C4-2B (cell line): ENCODE measurements at regions not wholly inside any gene's neighbourhood (a gene's known extent, or its start where the extent isn't known, plus 50 kb on each side); places are given as distances from the start of the nearest gene placed in this dataset.

ENCODE experiments used
- CTCF ChIP-seq: fragments of 450-650 bp; conservative IDR thresholded peaks from 2 replicates; pipeline ENCODE4 v1.5.1; 2017; ENCODE audit warnings: mild to moderate bottlenecking
- ZFX ChIP-seq: fragments of 450-650 bp; IDR thresholded peaks from 2 replicates; pipeline ENCODE4 v1.6.1; 2017

- TF ChIP-seq CTCF, result no peak
- TF ChIP-seq ZFX, result no peak
Observed at GRCh38 chr1:2879591-2879990, 78.1 kb upstream of the TTC34 start.
